Esophagus muscularis mucosa (tissue), 3 donors: ENCODE measurements at regions not wholly inside any gene's neighbourhood (a gene's known extent, or its start where the extent isn't known, plus 50 kb on each side); places are given as distances from the start of the nearest gene placed in this dataset.

ENCODE experiments used
- POLR2A ChIP-seq: fragments of 450-650 bp; IDR thresholded peaks from one replicate; pipeline ENCODE4 v1.6.1; 2017; ENCODE audit warnings: antibody characterized with exemption, moderate library complexity, mild to moderate bottlenecking, low read depth
- TF ChIP-seq, protein P1 (sequence below), 3 experiments: fragments of 200-600 bp in 2 of 3; fragments of 450-650 bp in 1 of 3; sonication (generic) in 2 of 3; IDR thresholded peaks; one replicate each; pipeline ENCODE4 v1.5.1; 2017 to 2019; ENCODE audit warnings: antibody characterized with exemption in 3 of 3, mild to moderate bottlenecking in 2 of 3, moderate library complexity in 1 of 3

DNA sequence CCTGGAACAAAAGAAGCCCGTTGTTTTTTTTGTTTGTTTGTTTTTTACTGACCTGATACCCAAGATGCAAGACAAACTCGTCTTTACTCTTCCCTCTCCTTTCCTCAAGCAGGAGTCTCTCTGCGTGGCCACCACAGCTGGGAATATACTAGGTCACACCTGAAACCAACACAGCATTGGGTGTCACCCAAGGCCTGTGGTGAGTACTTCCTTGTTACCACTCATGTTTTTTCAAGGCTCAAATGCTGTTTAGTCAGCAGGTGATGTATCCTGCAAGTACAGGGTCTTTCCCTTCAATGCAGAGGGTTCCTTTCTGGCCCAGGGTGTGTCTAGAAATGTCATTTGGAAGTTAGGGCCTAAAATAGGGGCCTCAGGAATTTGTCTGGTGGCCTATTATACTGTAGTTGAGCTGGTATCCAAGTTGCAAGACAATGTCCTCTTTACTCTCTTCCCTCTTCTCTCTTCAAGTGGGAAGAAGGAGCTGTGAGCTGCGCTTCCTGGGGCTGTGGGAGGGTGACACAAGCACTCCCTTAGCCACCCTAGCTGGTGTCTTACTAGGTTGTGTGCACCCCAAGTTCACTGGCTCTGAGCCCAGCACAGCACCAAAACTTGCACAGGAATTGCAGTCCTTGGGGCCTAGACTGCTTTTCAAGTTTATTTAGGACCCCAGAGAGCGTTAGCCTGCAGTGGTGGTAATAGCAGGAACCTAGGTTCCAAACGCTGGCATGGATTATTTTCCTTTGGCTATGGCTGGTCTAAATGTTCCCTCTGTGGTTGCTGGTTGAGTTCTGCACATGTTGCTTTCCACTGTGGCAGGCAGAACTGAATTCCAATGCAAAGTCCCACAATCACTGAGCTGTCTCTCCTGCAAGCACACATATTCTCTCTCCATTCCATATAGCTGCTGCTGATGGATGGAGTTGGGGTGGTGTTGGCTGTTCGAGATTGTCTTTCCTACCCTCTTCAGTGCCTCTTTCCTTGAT, 91.4 kb upstream of the LYPLAL1 start:
- TF ChIP-seq POLR2A: no peak
- TF ChIP-seq, protein P1, sequence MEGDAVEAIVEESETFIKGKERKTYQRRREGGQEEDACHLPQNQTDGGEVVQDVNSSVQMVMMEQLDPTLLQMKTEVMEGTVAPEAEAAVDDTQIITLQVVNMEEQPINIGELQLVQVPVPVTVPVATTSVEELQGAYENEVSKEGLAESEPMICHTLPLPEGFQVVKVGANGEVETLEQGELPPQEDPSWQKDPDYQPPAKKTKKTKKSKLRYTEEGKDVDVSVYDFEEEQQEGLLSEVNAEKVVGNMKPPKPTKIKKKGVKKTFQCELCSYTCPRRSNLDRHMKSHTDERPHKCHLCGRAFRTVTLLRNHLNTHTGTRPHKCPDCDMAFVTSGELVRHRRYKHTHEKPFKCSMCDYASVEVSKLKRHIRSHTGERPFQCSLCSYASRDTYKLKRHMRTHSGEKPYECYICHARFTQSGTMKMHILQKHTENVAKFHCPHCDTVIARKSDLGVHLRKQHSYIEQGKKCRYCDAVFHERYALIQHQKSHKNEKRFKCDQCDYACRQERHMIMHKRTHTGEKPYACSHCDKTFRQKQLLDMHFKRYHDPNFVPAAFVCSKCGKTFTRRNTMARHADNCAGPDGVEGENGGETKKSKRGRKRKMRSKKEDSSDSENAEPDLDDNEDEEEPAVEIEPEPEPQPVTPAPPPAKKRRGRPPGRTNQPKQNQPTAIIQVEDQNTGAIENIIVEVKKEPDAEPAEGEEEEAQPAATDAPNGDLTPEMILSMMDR (IDR thresholded peaks at IDR 0.05): no peak
